Hematopoietic multipotent progenitor cell treated with erythropoietin and hydrocortisone succinate and interleukin-3 and kit ligand, for 6 days (in vitro differentiated cells): ENCODE measurements at regions not wholly inside any gene's neighbourhood (a gene's known extent, or its start where the extent isn't known, plus 50 kb on each side); places are given as distances from the start of the nearest gene placed in this dataset.

Source experiments
- DNase-seq: peaks from one replicate; pipeline ENCODE4 v3.0.0-alpha.2; 2015

DNA sequence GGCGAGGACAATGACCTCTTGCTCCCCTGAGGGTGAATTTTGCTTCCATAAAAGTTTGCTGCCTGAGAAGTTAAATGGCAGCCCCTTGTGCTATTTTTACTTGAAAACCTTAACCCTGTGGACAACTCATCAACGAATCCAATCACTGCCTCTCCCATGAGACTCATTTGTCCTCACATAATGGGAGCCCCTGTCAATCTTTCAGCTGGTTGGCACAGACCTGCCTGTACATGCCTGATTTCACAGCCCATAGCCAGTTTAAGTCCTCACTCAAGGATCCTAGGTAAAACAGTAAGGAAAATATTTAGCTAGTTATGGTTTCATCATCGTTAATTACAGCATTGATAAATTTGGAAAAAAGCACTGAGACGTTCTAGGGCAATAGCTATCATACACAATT, 207.4 kb downstream of the NHLRC3 start:
- DNase-seq: no peak

- no peak for DNase-seq
Measured at GRCh38 chr13:39249982-39250381, 211.7 kb downstream of the NHLRC3 start.

- DNase-seq: no peak
Measured at GRCh38 chr13:39250440-39250839, 212.2 kb downstream of the NHLRC3 start.

- DNase-seq: no peak
Measured at GRCh38 chr13:39251340-39251739, 213.1 kb downstream of the NHLRC3 start.

- DNase-seq: no peak
Measured at GRCh38 chr13:39253774-39254173, 215.5 kb downstream of the NHLRC3 start.

DNA sequence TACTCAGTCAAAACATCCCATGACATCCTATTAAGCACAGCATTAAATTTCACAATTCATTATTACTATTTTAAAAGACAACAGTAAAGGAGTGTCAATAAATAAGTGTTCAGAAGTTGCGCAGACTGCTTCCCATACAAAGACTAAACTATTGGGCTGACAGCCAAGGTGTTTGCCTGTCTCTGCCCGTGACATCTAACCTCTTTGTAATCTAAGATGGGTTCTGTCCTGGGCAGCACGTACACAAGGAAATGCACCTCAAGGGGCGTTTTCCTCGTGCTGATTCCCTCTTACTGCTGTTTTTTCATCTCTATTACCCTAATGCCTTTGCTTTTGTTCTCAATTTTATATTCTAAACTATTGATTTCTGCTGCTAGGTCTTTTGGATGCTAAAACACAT, 216.3 kb downstream of the NHLRC3 start:
- no peak for DNase-seq

DNA sequence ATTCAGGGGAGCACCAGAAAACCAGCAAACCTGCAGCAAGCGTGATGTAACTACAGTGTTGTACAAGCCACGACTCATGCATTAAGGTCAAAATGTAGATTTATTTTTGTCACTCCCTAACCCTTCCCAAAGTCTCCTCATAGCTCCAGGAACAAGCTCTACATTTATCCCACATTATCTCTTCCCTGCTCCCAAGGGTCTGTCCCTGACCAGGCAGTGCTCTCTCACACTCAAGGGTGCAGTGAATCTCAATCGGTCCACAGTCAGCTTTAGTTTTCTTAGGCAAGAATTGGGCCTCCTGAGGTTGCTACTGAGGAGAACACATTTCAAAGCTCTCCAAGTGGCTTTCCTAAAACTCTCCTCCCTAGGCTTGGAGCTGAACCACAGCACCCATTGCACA, 219.4 kb downstream of the NHLRC3 start:
- no peak for DNase-seq

GRCh38 chr13:39259371-39260140, 221.3 kb downstream of the NHLRC3 start:
- DNase-seq: no peak

DNA sequence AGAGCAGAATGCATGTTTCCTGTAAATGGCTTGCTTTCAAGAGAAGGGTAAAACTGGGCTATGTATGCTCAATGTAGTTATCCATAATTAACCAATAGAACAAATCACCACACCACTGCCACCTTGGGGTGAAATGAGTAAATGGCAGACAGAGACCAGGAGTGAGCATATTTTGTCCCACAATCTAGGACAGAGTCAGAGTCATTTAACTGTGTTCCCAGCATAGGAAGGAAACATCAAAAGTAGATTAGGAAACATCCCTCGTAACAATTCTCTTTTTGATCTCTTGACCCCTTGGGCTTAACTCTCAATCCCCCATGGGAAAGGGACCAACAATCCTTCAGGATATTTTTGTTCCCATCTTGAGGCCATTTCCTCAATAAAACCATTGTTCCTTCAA, 224.8 kb downstream of the NHLRC3 start:
- peak; percentile 74 for DNase-seq

DNA sequence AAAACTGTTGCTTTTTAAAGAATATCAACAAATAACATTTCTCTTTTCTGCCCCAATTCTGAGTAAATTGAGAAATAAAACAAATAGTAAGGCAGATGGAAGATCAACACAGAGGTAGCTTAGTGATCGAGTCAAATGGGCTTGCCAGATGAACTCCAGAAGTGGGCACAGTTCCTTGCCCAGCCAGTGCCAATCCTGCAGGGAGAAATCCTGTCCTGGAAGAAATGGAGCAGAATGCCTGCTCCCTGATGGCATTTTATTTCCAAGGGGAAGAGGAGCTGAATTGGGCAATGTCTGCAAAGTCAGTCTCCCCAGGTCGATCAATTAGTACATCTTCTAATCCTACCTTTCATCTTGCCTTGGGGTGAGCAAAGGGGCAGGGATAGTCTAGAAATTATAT, 225.3 kb downstream of the NHLRC3 start:
- no peak for DNase-seq

- no peak for DNase-seq
Measured at GRCh38 chr13:39266426-39266825, 228.2 kb downstream of the NHLRC3 start.

GRCh38 chr13:39268398-39268797, 230.1 kb downstream of the NHLRC3 start:
- DNase-seq: no peak

DNA sequence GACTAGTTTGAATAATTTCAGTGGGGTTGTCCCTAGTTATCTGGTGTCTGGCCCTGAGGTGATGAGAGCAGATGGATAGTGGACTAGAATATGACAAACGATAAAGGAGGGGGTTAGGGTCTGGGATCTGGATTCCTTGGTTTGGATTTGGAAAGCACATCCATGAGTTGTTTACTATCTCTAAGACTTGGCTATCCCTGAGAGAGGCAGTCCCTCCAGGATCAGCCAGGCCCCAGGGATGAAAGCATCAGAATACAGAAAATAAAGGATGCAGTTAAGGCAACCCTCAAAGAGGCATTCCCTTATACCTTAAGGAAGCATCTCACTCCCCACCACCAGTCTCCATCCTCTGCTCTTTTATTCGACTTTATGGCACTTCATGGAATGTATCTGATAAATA, 230.7 kb downstream of the NHLRC3 start:
- no peak for DNase-seq

DNA sequence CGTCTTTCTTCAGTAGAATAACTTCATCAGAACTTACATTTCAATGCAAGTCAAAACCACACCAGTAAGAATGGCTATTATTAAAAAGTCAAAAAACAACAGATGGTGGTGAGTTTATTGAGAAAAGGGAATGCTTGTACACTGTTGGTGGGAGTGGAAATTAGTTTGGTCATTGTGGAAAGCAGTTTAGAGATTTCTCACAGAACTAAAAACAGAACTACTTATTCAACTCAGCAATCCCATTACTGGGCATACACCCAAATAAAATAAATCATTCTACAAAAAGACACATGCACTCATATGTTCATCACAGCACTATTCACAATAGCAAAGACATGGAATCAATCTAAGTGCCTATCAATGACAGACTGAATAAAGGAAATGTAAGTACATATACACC, 231.2 kb downstream of the NHLRC3 start:
- no peak for DNase-seq

GRCh38 chr13:39272994-39273393, 234.7 kb downstream of the NHLRC3 start:
- no peak for DNase-seq

DNA sequence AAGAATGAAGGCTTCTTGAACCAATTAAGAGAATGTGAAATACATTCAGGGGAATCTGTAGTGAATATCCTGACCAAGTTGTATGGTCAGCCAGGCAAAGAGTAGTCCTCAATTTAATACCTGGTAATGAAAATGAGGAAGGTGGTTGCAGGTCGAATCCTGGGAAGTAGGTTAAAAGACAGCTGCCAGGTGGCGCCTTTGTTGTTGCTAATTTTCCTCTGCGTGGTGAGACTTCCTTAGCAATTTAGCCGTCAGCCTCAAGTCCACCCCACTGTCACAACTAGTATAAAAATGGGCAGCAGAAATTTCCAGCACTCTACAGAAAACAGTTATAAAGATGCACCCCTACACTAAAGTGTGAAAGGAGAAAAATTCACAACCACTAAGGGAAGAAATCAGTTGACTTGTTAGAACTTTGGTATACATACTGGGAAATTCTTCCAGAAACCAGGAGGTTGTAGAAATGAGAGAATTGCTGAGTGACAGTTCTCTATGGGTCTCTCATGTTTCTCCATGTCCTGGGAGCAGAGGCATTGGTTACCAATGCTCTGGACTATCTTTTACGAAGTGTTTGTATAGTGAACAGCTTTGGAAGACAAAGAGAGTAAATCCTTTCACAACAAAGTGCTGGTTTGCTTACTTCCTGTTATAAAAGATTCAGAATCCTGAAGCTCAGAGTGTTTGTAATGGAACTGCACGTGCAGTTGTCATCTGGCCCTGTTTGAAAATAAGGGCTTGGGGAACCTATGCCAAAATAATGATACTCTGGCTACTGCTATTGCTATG, 235.9 kb downstream of the NHLRC3 start:
- peak; percentile 53 for DNase-seq

GRCh38 chr13:39274739-39275325, 236.6 kb downstream of the NHLRC3 start:
- DNase-seq: no peak

- no peak for DNase-seq
Measured at GRCh38 chr13:39279077-39279476, 240.8 kb downstream of the NHLRC3 start.

DNA sequence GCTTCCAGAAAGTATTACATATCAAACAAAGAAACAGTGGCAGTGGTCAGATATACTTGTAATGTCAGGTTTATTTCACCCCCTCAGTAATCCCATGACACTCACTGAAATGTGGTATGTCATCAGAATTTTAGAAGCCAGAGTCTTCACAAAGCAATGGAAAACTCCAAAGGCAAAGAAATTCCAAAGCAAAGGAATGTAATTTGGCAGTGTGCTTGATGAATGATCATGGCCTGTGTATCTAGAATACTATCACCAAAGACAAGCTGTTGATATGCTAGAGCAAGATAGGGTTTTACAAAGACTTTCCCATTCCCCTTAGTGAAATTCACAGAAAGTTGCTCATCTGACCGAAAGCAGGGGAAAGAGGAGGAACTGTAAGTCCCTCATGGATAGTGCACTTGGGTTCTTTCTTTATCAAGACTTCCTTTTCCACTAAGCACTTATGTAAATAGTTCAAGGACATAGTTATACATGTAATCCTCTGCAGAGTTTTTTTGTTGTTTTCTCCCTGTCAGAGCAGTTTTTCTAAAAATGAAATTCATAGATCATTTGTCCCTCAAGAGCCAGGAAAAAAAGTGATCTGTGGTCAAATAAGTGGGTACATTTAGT, 243.4 kb downstream of the NHLRC3 start:
- no peak for DNase-seq

- DNase-seq: no peak
Measured at GRCh38 chr13:39282400-39282972, 244.2 kb downstream of the NHLRC3 start.

DNA sequence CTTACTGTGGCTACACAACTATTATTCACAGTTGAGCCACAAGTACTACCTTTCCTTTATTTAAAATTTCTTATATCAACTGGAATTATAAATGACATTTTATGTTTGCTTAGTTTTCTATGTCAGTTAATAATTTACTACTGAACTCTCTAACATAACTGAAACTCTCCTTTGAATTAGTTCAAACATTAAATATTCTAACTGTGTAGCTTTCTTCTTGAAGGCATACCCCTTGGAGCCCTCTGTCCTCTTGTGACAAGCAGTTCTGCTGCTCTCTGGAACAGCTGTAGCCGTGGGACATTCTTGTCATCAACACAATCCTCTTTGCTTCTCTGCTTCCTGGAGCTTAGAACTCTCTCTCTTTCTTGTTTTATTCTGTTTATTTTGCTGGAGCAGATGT, 244.8 kb downstream of the NHLRC3 start:
- DNase-seq: no peak

DNA sequence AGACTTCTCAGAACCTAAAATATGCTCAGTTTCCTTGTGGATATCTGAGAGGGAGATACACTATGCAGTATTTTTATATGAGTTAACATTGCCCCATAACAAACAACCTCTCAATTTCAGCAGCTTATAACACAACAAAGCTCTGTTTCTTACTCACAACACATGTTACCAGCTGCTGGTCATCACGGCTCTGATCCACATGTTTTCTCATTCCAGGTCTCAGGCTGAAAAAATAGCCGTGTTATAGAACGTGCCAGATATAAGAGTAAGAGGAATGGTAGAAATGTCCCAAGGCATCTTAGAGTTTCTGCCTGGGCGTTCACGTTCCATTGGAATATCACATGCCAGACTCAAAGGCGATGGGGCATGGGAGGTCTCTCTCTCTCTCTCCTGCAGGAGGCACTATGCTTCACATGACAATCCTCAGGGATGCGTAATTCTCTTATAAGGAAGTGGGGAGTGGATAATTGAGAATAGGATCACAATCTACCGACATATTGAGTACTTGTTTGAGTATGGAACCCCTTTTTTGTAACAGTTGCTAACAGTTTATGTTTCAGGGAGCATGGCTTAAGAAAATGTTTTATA, 246.6 kb downstream of the NHLRC3 start:
- no peak for DNase-seq
